GM21825 (cell line): ENCODE measurements at regions not wholly inside any gene's neighbourhood (a gene's known extent, or its start where the extent isn't known, plus 50 kb on each side); places are given as distances from the start of the nearest gene placed in this dataset.
"Not testable (repeated sequence)": the region's sequence is repeated elsewhere in the genome, so short reads cannot be mapped to it uniquely, and the experiment has no call there.

ENCODE experiments used
- ATAC-seq: cut with Tn5 transposase; IDR thresholded peaks from one replicate; pipeline ENCODE4 v1.9.1; 2021; ENCODE audit warnings: mild to moderate bottlenecking, moderate library complexity; ENCODE audit not compliant: unreplicated experiment

- ATAC-seq = no peak
Observed at GRCh38 chr3:190193210-190193609, 72.5 kb upstream of the P3H2 start.

DNA sequence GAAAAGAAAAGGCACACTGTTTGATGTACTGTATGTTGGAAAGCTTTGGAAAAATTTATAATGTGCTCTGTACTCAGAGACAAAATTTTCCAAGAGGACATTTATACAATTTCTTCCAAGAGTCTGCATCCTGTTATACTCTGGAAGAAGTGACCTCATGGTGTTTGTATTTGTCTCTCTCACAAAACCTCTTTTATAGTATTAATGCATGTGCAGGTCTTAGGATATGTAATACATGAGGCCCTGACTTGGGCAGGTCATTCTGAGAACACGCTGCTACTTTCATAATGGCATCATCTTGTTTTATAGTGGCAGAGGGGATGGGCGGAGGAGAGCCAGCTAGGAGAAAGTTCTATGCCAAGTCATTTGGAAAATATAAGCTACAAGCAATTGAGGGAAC is 72.0 kb upstream of the P3H2 start:
- no peak for ATAC-seq

DNA sequence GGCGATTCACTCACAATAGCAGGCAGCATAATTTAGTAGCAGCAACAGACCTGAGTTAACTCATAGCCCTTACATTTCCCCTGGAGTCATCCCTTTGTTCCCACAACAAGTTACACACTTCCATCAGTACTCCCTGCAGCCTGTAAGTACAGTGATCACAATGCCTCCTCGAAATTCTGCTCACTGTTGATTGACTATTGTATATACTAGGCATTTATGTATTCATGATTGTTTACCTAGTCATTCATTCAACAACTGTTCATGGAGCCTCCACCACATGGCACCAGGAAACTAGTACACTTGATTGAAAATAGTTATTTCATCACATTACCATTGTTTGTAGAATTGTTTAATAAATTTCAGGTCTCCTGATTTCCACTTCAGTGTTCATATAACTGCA is 71.4 kb upstream of the P3H2 start:
- ATAC-seq = no peak

DNA sequence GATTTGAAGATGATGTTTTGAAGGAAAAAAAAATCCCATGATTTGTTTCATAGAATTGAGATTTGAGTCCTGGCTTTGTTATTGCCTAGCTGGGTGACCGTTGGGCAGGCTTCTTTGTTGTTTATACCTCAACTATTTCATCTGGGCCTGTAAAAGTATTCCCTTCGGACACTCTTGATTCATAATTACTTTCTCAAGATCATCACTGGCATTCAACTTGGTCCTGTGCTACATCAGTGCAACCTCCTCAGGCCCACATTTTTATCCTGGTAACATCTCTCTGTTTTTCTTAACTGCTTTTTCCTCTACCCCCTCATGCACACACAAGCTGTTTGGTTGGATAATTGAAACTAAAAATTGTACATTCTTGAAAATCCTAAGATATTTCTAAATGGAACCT is 67.5 kb upstream of the P3H2 start:
- no peak for ATAC-seq

DNA sequence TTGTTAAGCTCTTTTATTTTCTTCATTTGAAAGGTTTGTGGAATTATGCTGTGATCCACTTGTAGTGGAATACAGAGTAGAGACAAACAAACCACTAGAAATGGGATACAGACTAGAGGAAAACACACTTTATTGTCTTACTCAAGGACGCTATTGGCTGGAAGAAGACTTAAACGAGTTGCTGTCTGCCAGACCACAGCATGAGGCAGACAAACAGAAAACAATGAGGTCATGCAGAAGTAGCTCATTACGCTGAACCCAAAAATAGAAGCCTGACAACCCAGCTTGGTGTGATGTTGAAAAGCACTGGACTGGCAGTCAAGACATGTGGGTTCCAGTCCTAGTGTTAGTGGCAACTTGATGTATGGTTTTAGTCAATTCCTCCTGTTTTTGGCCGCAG is 62.4 kb upstream of the P3H2 start:
- ATAC-seq = no peak

GRCh38 chr3:190182418-190183043 is 61.8 kb upstream of the P3H2 start:
- no peak for ATAC-seq

- ATAC-seq = no peak
Observed at GRCh38 chr3:190180268-190180667, 59.6 kb upstream of the P3H2 start.

- no peak for ATAC-seq
Observed at GRCh38 chr3:190178779-190179178, 58.1 kb upstream of the P3H2 start.

- not testable (repeated sequence) for ATAC-seq
Observed at GRCh38 chr3:190176933-190177525, 56.3 kb upstream of the P3H2 start.

DNA sequence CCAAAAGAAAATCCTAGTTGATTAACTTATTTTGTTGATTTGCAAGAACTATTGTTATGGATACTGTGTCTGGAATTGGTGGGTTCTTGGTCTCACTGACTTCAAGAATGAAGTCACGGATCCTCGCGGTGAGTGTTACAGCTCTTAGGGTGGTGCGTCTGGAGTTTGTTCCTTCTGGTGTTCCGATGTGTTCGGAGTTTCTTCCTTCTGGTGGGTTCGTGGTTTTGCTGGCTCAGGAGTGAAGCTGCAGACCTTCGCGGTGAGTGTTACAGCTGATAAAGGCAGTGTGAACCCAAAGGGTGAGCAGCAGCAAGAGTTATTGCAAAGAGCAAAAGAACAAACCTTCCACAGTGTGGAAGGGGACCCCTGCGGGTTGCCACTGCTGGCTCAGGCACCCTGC is 55.4 kb upstream of the P3H2 start:
- ATAC-seq = not testable (repeated sequence)

DNA sequence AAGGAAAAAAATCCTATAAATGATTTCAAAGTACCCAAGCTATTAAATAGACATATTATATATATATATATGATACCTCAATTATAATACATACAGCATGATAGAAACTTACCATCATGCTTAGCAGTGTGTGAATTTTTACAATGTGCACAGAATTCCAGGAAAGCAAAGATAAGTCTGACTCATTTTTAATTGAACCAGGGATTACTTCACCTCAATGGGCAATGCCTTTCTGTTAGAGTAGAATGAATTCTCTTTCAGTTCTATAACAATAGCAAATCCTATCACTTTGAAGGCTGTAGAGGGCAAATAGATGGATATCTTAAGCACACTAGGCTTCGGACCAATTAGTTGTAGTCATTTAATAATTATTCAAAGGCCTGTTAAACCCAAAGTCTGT is 54.8 kb upstream of the P3H2 start:
- no peak for ATAC-seq

- ATAC-seq = no peak
Observed at GRCh38 chr3:190174471-190174870, 53.8 kb upstream of the P3H2 start.

DNA sequence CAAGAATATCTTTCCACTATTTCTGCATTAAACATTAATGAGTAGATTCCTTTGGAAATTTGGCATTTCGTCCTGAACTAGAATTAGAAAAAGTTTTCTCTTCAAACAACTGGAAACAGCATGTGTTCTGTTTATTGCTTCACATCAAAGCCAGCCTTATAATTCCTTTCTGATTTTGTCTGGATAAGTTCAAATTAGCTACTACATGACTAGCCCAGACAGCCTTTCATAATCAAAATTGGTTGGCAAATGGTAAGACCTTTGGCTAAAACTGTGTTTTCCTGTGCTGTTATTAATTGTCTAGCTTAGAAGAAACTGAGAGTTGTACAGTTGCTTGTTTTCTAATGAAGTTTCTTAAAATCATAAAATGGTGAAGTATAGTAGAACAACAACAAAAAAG is 52.7 kb upstream of the P3H2 start:
- ATAC-seq = no peak

DNA sequence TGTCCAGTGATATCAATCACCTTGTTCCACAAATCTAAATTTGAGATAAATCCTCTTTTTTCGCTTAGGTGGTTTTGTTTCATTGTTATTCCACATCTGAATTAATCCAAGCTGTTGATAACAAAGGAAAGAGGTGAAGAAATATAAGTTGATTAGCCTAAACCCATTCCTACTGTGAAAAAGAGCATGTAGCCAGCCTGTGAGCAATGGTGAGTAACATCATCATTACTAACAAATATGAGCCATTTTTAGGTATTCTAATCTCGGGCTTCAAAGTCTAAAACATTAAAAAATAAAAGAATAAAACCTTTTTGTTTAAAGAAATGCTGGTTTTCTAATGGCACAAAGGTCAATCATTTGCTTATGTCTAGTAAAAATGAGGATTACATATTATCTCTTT is 52.1 kb upstream of the P3H2 start:
- no peak for ATAC-seq
